ENCODE measurements at regions not wholly inside any gene's neighbourhood (a gene's known extent, or its start where the extent isn't known, plus 50 kb on each side); places are given as distances from the start of the nearest gene placed in this dataset.

GRCh38 chr18:28390022-28390421 is 213.1 kb upstream of the CDH2 start:
- no peaks in the 10 kb centered on the region for H3K36me3 ChIP-seq (ENCODE audit: control insufficient read depth in 2 of 2, insufficient read depth in 2 of 2, low read length in 2 of 2)
- no peak overlapping the region for H3K4me3 ChIP-seq (ENCODE audit: low read length in 2 of 2)
- no peaks in the 10 kb centered on the region for H3K27me3 ChIP-seq (ENCODE audit: control insufficient read depth in 2 of 2, insufficient read depth in 2 of 2, low read length in 2 of 2)
- peaks cover 3 to 6% of the 10 kb centered on the region in 2 donors for H3K9me3 ChIP-seq (ENCODE audit: control insufficient read depth in 2 of 2, low read length in 2 of 2)
- H3K27ac ChIP-seq (ENCODE audit: low read depth in 2 of 2, low read length in 2 of 2), result no peak overlapping the region
- H3K4me1 ChIP-seq (ENCODE audit: control insufficient read depth in 2 of 2, insufficient read depth in 2 of 2, low read length in 2 of 2), result no peaks in the 10 kb centered on the region
- H3K9ac ChIP-seq (ENCODE audit: low read depth in 1 of 2, low read length in 2 of 2), result no peak overlapping the region

- H3K27ac ChIP-seq (ENCODE audit: low read depth in 2 of 2, low read length in 2 of 2), result no peak overlapping the region
- H3K4me3 ChIP-seq (ENCODE audit: low read length in 2 of 2), result no peak overlapping the region
- H3K9me3 ChIP-seq (ENCODE audit: control insufficient read depth in 2 of 2, low read length in 2 of 2), result peaks cover 0 to 4% of the 10 kb centered on the region in 2 donors
- H3K27me3 ChIP-seq (ENCODE audit: control insufficient read depth in 2 of 2, insufficient read depth in 2 of 2, low read length in 2 of 2), result no peaks in the 10 kb centered on the region
- H3K36me3 ChIP-seq (ENCODE audit: control insufficient read depth in 2 of 2, insufficient read depth in 2 of 2, low read length in 2 of 2), result no peaks in the 10 kb centered on the region
- no peak overlapping the region for H3K9ac ChIP-seq (ENCODE audit: low read depth in 1 of 2, low read length in 2 of 2)
- no peaks in the 10 kb centered on the region for H3K4me1 ChIP-seq (ENCODE audit: control insufficient read depth in 2 of 2, insufficient read depth in 2 of 2, low read length in 2 of 2)
Measured at GRCh38 chr18:28382215-28382879, 205.4 kb upstream of the CDH2 start.

- Histone ChIP-seq H3K27ac (ENCODE audit: low read depth in 2 of 2, low read length in 2 of 2) (no peak overlapping the region), H3K9ac (ENCODE audit: low read depth in 1 of 2, low read length in 2 of 2) (no peak overlapping the region), H3K9me3 (ENCODE audit: control insufficient read depth in 2 of 2, low read length in 2 of 2) (no peaks in the 10 kb centered on the region), H3K27me3 (ENCODE audit: control insufficient read depth in 2 of 2, insufficient read depth in 2 of 2, low read length in 2 of 2) (no peaks in the 10 kb centered on the region), H3K4me3 (ENCODE audit: low read length in 2 of 2) (no peak overlapping the region), H3K36me3 (ENCODE audit: control insufficient read depth in 2 of 2, insufficient read depth in 2 of 2, low read length in 2 of 2) (no peaks in the 10 kb centered on the region), H3K4me1 (ENCODE audit: control insufficient read depth in 2 of 2, insufficient read depth in 2 of 2, low read length in 2 of 2) (no peaks in the 10 kb centered on the region)
Measured at GRCh38 chr18:28372186-28372585, 195.3 kb upstream of the CDH2 start.

GRCh38 chr18:28366676-28367075 is 189.7 kb upstream of the CDH2 start:
- Histone ChIP-seq H3K4me3 (ENCODE audit: low read length in 2 of 2) (no peak overlapping the region), H3K9me3 (ENCODE audit: control insufficient read depth in 2 of 2, low read length in 2 of 2) (no peaks in the 10 kb centered on the region), H3K36me3 (ENCODE audit: control insufficient read depth in 2 of 2, insufficient read depth in 2 of 2, low read length in 2 of 2) (no peaks in the 10 kb centered on the region), H3K27me3 (ENCODE audit: control insufficient read depth in 2 of 2, insufficient read depth in 2 of 2, low read length in 2 of 2) (no peaks in the 10 kb centered on the region), H3K4me1 (ENCODE audit: control insufficient read depth in 2 of 2, insufficient read depth in 2 of 2, low read length in 2 of 2) (no peaks in the 10 kb centered on the region), H3K27ac (ENCODE audit: low read depth in 2 of 2, low read length in 2 of 2) (no peak overlapping the region), H3K9ac (ENCODE audit: low read depth in 1 of 2, low read length in 2 of 2) (no peak overlapping the region)

- Histone ChIP-seq H3K9ac (ENCODE audit: low read depth in 1 of 2, low read length in 2 of 2) (no peak overlapping the region), H3K4me1 (ENCODE audit: control insufficient read depth in 2 of 2, insufficient read depth in 2 of 2, low read length in 2 of 2) (no peaks in the 10 kb centered on the region), H3K27ac (ENCODE audit: low read depth in 2 of 2, low read length in 2 of 2) (no peak overlapping the region), H3K27me3 (ENCODE audit: control insufficient read depth in 2 of 2, insufficient read depth in 2 of 2, low read length in 2 of 2) (no peaks in the 10 kb centered on the region), H3K9me3 (ENCODE audit: control insufficient read depth in 2 of 2, low read length in 2 of 2) (no peaks in the 10 kb centered on the region), H3K4me3 (ENCODE audit: low read length in 2 of 2) (no peak overlapping the region), H3K36me3 (ENCODE audit: control insufficient read depth in 2 of 2, insufficient read depth in 2 of 2, low read length in 2 of 2) (no peaks in the 10 kb centered on the region)
Measured at GRCh38 chr18:28365411-28365831, 188.5 kb upstream of the CDH2 start.

GRCh38 chr18:28363124-28363523 is 186.2 kb upstream of the CDH2 start:
- H3K4me3 ChIP-seq (ENCODE audit: low read length in 2 of 2), result no peak overlapping the region
- H3K9ac ChIP-seq (ENCODE audit: low read depth in 1 of 2, low read length in 2 of 2), result no peak overlapping the region
- no peaks in the 10 kb centered on the region for H3K4me1 ChIP-seq (ENCODE audit: control insufficient read depth in 2 of 2, insufficient read depth in 2 of 2, low read length in 2 of 2)
- H3K27me3 ChIP-seq (ENCODE audit: control insufficient read depth in 2 of 2, insufficient read depth in 2 of 2, low read length in 2 of 2), result no peaks in the 10 kb centered on the region
- no peak overlapping the region for H3K27ac ChIP-seq (ENCODE audit: low read depth in 2 of 2, low read length in 2 of 2)
- no peaks in the 10 kb centered on the region for H3K9me3 ChIP-seq (ENCODE audit: control insufficient read depth in 2 of 2, low read length in 2 of 2)
- H3K36me3 ChIP-seq (ENCODE audit: control insufficient read depth in 2 of 2, insufficient read depth in 2 of 2, low read length in 2 of 2), result no peaks in the 10 kb centered on the region

- Histone ChIP-seq H3K9ac (ENCODE audit: low read depth in 1 of 2, low read length in 2 of 2) (no peak overlapping the region), H3K27me3 (ENCODE audit: control insufficient read depth in 2 of 2, insufficient read depth in 2 of 2, low read length in 2 of 2) (no peaks in the 10 kb centered on the region), H3K4me3 (ENCODE audit: low read length in 2 of 2) (no peak overlapping the region), H3K4me1 (ENCODE audit: control insufficient read depth in 2 of 2, insufficient read depth in 2 of 2, low read length in 2 of 2) (no peaks in the 10 kb centered on the region), H3K36me3 (ENCODE audit: control insufficient read depth in 2 of 2, insufficient read depth in 2 of 2, low read length in 2 of 2) (no peaks in the 10 kb centered on the region), H3K9me3 (ENCODE audit: control insufficient read depth in 2 of 2, low read length in 2 of 2) (peaks cover 3% of the 10 kb centered on the region in 2 donors), H3K27ac (ENCODE audit: low read depth in 2 of 2, low read length in 2 of 2) (no peak overlapping the region)
Measured at GRCh38 chr18:28359176-28359575, 182.2 kb upstream of the CDH2 start.

- Histone ChIP-seq H3K27me3 (ENCODE audit: control insufficient read depth in 2 of 2, insufficient read depth in 2 of 2, low read length in 2 of 2) (no peaks in the 10 kb centered on the region), H3K4me3 (ENCODE audit: low read length in 2 of 2) (no peak overlapping the region), H3K36me3 (ENCODE audit: control insufficient read depth in 2 of 2, insufficient read depth in 2 of 2, low read length in 2 of 2) (no peaks in the 10 kb centered on the region), H3K4me1 (ENCODE audit: control insufficient read depth in 2 of 2, insufficient read depth in 2 of 2, low read length in 2 of 2) (no peaks in the 10 kb centered on the region), H3K27ac (ENCODE audit: low read depth in 2 of 2, low read length in 2 of 2) (no peak overlapping the region), H3K9me3 (ENCODE audit: control insufficient read depth in 2 of 2, low read length in 2 of 2) (peaks cover 3% of the 10 kb centered on the region in 2 donors), H3K9ac (ENCODE audit: low read depth in 1 of 2, low read length in 2 of 2) (no peak overlapping the region)
Measured at GRCh38 chr18:28357766-28358401, 181.0 kb upstream of the CDH2 start.

- Histone ChIP-seq H3K27ac (ENCODE audit: low read depth in 2 of 2, low read length in 2 of 2) (no peak overlapping the region), H3K9me3 (ENCODE audit: control insufficient read depth in 2 of 2, low read length in 2 of 2) (no peaks in the 10 kb centered on the region), H3K36me3 (ENCODE audit: control insufficient read depth in 2 of 2, insufficient read depth in 2 of 2, low read length in 2 of 2) (no peaks in the 10 kb centered on the region), H3K9ac (ENCODE audit: low read depth in 1 of 2, low read length in 2 of 2) (no peak overlapping the region), H3K4me3 (ENCODE audit: low read length in 2 of 2) (no peak overlapping the region), H3K4me1 (ENCODE audit: control insufficient read depth in 2 of 2, insufficient read depth in 2 of 2, low read length in 2 of 2) (no peaks in the 10 kb centered on the region), H3K27me3 (ENCODE audit: control insufficient read depth in 2 of 2, insufficient read depth in 2 of 2, low read length in 2 of 2) (no peaks in the 10 kb centered on the region)
Measured at GRCh38 chr18:28350821-28351220, 173.9 kb upstream of the CDH2 start.

- no peaks in the 10 kb centered on the region for H3K27me3 ChIP-seq (ENCODE audit: control insufficient read depth in 2 of 2, insufficient read depth in 2 of 2, low read length in 2 of 2)
- no peak overlapping the region for H3K4me3 ChIP-seq (ENCODE audit: low read length in 2 of 2)
- H3K9me3 ChIP-seq (ENCODE audit: control insufficient read depth in 2 of 2, low read length in 2 of 2), result no peaks in the 10 kb centered on the region
- no peaks in the 10 kb centered on the region for H3K4me1 ChIP-seq (ENCODE audit: control insufficient read depth in 2 of 2, insufficient read depth in 2 of 2, low read length in 2 of 2)
- no peak overlapping the region for H3K9ac ChIP-seq (ENCODE audit: low read depth in 1 of 2, low read length in 2 of 2)
- no peaks in the 10 kb centered on the region for H3K36me3 ChIP-seq (ENCODE audit: control insufficient read depth in 2 of 2, insufficient read depth in 2 of 2, low read length in 2 of 2)
- H3K27ac ChIP-seq (ENCODE audit: low read depth in 2 of 2, low read length in 2 of 2), result no peak overlapping the region
Measured at GRCh38 chr18:28342231-28342630, 165.3 kb upstream of the CDH2 start.

Data from mucosa of rectum (tissue), 2 donors.